PC-9 (cell line): ENCODE measurements at regions not wholly inside any gene's neighbourhood (a gene's known extent, or its start where the extent isn't known, plus 50 kb on each side); places are given as distances from the start of the nearest gene placed in this dataset.

Experiments
- BruUV-seq: library from RNA; stranded (reverse); fragments of 400-500 nt; replicated peaks from 2 replicates; lab custom pipeline; 2021; lab: Mats Ljungman, UMichigan
- CTCF ChIA-PET: fragments of 300-600 bp; sonication (Branson Sonifier 250); formaldehyde crosslinking; loops from one replicate; lab custom pipeline; 2022; ENCODE audit warnings: antibody characterized with exemption; lab: Charles Lee
- POLR2A ChIA-PET: fragments of 300-600 bp; sonication (Branson Sonifier 250); formaldehyde crosslinking; loops from one replicate; lab custom pipeline; 2022; ENCODE audit warnings: antibody characterized with exemption; ENCODE audit not compliant: unreplicated experiment; lab: Charles Lee
- DNase-seq, 2 experiments: peaks; one replicate each; pipeline versions ENCODE4 v3.0.0 to v3.0.0-alpha.2; 2015 to 2022; ENCODE audit warnings: mixed read lengths in 1 of 2
- H2AFZ ChIP-seq: fragments of 200-600 bp; sonication (generic); 2 replicates; pipeline ENCODE4 v1.8.1; 2017; ENCODE audit warnings: antibody characterized with exemption
- H3F3A ChIP-seq: fragments of 200-600 bp; sonication (generic); 2 replicates; pipeline ENCODE4 v1.8.1; 2017; ENCODE audit warnings: antibody characterized with exemption, mild to moderate bottlenecking, low read depth; ENCODE audit not compliant: insufficient read depth
- H3K27ac ChIP-seq: fragments of 200-600 bp; sonication (generic); 2 replicates; pipeline ENCODE4 v1.6.1; 2016; ENCODE audit warnings: mixed run types
- H3K27me3 ChIP-seq: fragments of 200-600 bp; sonication (generic); 2 replicates; pipeline ENCODE4 v1.6.1; 2016; ENCODE audit warnings: low read depth, mixed run types; ENCODE audit not compliant: insufficient read depth
- H3K36me3 ChIP-seq: fragments of 200-600 bp; sonication (generic); 2 replicates; pipeline ENCODE4 v1.6.1; 2016; ENCODE audit warnings: low read depth, mixed run types
- H3K4me1 ChIP-seq: fragments of 200-600 bp; sonication (generic); replicated peaks from 2 replicates; pipeline ENCODE4 v1.6.1; 2016; ENCODE audit warnings: mixed run types; ENCODE audit not compliant: insufficient read depth
- H3K4me2 ChIP-seq: fragments of 200-600 bp; sonication (generic); 2 replicates; pipeline ENCODE4 v1.6.1; 2017; ENCODE audit warnings: mixed run types
- H3K4me3 ChIP-seq: fragments of 200-600 bp; sonication (generic); 2 replicates; pipeline ENCODE4 v1.6.1; 2016; ENCODE audit warnings: mixed run types
- H3K79me2 ChIP-seq: fragments of 200-600 bp; sonication (generic); 2 replicates; pipeline ENCODE4 v1.6.1; 2017; ENCODE audit warnings: low read depth, mixed run types
- H3K9me2 ChIP-seq: fragments of 200-600 bp; sonication (generic); 2 replicates; pipeline ENCODE4 v1.8.1; 2017; ENCODE audit warnings: mild to moderate bottlenecking; ENCODE audit not compliant: insufficient read depth
- H3K9me3 ChIP-seq: fragments of 200-600 bp; sonication (generic); 2 replicates; pipeline ENCODE4 v1.8.1; 2016; ENCODE audit warnings: low read depth; ENCODE audit not compliant: insufficient read depth
- H4K20me1 ChIP-seq: fragments of 200-600 bp; sonication (generic); 2 replicates; pipeline ENCODE4 v1.8.1; 2017; ENCODE audit not compliant: insufficient read depth
- CTCF ChIP-seq: fragments of 200-600 bp; sonication (generic); conservative IDR thresholded peaks from 2 replicates; pipeline ENCODE4 v1.6.1; 2017; ENCODE audit warnings: mixed run types, antibody characterized with exemption, mild to moderate bottlenecking, moderate library complexity
- EZH2 ChIP-seq: fragments of 200-600 bp; sonication (generic); IDR thresholded peaks from 2 replicates; pipeline ENCODE4 v1.8.0; 2017; ENCODE audit warnings: antibody characterized with exemption, low read depth
- intact Hi-C: fragments of 100-400 bp; cut with micrococcal nuclease; formaldehyde crosslinking; loops from one replicate; pipeline ENCODE4 v1.10.0; 2022; ENCODE audit not compliant: unreplicated experiment

- Histone ChIP-seq H3K4me2 (no peak overlapping the region), H3K4me1 (no peaks in the 10 kb centered on the region), H3K9me2 (no peaks in the 10 kb centered on the region), H3K27ac (no peak overlapping the region), H4K20me1 (no peaks in the 10 kb centered on the region), H3K9me3 (no peaks in the 10 kb centered on the region), H3K27me3 (no peaks in the 10 kb centered on the region), H2AFZ (no peak overlapping the region), H3F3A (no peaks in the 10 kb centered on the region), H3K4me3 (no peak overlapping the region), H3K79me2 (no peaks in the 10 kb centered on the region), H3K36me3 (no peaks in the 10 kb centered on the region)
- no peak for TF ChIP-seq EZH2
- TF ChIP-seq CTCF, result no peak
- DNase-seq, result no peak
- ChIA-PET POLR2A (no interaction called here), CTCF (no interaction called here)
- no TSS peak for BruUV-seq
- intact Hi-C loops, result no loop called here
Observed at GRCh38 chrX:34053931-34054330, 78.2 kb downstream of the FAM47A start.
